CD4-positive, alpha-beta T cell treated with Interleukin-17A for 4 hours (primary cell): ENCODE measurements at regions not wholly inside any gene's neighbourhood (a gene's known extent, or its start where the extent isn't known, plus 50 kb on each side); places are given as distances from the start of the nearest gene placed in this dataset.
"Not testable (repeated sequence)": the region's sequence is repeated elsewhere in the genome, so short reads cannot be mapped to it uniquely, and the experiment has no call there.

Experiments
- DNase-seq: peaks from one replicate; pipeline ENCODE4 v3.0.0-alpha.2; 2020; ENCODE audit warnings: mixed read lengths

DNA sequence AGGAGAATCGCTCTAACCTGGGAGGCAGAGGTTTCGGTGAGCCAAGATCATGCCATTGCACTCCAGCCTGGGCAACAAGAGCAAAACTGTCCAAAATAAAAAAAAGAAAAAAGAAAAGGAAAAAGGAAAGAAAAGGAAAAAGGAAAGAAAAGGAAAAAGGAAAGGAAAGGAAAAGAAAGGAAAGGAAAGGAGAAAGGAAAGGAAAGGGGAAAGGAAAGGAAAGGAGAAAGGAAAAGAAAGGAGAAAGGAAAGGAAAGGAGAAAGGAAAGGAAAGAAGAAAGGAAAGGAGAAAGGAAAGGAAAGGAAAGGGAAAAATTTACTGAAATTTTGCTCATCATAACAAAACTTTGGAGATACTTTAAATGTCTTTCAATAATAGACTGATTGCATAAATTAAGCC lies 391.3 kb upstream of the GYPC start:
- no peak for DNase-seq

- no peak for DNase-seq
These were observed 386.0 kb upstream of the GYPC start for GRCh38 chr2:126269911-126270310.

DNA sequence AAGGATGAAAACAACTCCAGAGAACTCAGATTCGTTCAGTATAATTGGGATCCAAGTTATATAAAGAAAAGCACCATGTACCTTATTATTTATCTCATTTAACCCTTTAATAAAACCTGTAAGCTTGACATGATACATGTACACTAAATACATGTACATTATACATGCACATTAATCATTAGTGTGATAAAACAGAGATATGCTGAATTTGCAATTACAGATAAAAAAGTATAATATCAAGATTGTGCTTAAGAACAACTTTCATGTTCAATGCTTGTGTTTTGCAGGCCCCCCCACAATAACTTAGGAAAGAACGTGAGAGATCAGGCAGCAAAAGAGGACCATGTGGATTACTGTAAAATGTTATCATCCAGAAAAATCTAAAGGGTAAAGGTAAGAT lies 385.4 kb upstream of the GYPC start:
- DNase-seq: no peak

DNA sequence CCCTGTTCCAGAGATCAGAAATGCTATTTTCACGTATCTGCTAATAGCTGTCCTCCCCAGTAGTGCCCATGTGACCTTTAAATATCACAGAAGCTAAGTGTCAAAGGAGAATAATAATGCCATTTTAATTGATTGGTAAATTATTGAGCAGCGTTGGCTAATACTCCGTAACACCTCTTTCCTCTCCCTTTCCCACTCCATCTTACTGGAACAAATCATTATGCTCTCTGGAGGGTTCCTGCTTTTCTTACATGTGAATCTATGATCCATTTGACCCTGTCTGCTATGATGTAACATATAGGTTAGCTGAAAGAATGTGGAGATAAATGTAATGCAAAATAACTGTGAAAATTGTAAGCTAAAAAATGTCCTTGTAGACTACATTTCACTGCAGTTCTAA lies 383.6 kb upstream of the GYPC start:
- DNase-seq: no peak

DNA sequence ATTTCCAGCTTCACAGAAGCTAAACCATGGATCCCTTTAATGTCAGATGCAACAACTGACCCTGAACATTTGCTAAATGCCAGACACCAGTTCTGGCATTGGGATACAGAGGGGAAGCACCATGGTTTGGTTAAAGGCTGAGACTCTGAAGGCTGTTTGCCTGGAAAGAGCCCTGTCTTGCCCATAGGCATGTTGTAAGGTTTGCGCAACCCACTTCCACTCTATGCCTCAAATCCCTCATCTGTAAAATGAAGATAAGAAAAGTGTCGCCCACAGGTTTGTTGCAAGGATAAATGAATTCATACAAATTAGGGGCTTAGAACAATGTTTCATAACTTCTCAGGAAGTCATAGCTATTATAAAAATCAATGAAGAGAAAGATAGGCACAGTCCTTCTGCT lies 380.9 kb upstream of the GYPC start:
- DNase-seq: no peak

DNA sequence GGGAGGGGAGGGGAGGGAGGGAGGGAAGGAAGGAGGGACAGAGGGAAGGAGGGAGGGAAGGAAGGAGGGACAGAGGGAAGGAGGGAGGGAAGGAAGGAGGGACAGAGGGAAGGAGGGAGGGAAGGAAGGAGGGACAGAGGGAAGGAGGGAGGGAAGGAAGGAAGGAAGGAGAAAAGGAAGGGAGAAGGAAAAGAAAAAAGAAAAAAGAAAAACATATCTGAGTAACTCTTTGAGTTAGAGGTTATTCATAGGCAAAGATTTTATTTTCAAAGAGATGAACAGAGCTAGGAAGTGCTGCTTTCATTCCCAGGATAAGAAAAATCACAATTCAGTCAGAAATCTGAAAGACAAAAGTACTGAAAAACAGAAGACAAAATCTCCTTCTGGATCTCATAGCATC lies 379.7 kb upstream of the GYPC start:
- DNase-seq: not testable (repeated sequence)

GRCh38 chr2:126288362-126288761 lies 367.6 kb upstream of the GYPC start:
- DNase-seq: no peak

DNA sequence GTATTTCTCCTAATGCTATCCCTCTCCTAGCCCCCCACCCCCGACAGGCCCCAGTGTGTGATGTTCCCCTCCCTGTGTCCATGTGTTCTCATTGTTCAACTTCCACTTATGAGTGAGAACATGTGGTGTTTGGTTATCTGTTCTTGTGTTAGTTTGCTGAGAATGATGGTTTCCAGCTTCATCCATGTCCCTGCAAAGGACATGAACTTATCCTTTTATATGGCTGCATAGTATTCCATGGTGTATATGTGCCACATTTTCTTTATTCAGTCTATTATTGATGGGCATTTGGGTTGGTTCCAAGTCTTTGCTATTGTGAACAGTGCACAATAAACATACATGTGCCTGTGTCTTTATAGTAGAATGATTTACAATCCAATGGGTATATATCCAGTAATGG lies 362.0 kb upstream of the GYPC start:
- not testable (repeated sequence) for DNase-seq

DNA sequence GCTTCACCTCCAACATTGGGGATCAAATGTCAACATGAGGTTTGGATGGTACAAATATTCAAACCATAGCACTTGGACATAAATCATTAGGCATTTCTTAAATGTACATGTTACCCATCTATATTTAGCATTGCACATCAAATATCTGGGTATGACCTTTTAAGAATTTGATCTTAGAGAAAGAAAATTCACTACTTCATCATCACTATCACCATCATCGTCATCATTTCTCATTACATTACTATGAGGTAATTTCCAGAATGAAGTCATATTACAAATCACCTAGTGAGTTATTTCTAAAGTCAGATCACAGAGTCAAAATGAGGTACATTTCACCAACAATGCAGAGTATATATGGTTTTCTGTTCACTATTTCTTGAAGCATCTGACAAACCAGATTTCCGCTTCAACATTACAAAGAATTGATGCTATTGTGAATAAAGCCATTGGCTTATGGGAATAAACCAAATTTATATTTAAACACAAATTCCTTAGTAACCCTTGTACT lies 356.4 kb upstream of the GYPC start:
- no peak for DNase-seq

DNA sequence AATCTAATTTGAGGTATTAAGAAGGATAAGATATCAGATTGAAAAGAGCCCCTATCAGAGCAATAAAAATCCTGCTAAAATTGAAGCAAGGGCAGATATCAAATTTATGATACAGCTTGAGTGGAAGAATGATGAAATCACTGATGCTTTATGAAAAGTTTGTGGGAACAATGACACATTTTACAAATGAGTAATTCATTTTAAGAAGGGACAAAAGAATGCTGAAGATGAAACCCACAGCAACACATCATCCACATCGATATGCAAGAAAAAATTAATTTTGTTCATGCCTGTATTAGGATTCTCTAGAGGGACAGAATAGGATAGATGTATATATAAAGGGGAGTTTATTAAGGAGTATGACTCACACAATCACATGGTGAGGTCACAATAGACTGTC lies 355.6 kb upstream of the GYPC start:
- no peak for DNase-seq

DNA sequence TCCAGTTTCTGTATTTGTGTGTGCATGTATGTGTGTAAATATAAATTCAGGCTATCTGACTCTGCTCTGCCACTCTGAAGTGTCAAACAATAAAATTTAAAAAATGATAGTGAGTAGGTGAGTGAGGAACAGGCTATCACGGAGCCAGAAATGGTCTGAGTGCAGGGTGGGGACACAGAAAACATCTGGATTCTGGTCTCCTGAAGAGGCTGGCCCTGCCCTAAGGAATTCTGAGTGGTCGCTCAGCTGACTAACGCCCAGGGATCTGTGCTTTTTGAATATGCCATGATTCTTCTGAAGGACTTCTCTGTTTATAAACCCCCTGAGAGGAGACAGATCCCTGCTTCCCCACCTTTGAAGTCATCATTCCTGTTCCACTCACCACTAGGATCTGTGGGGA lies 353.9 kb upstream of the GYPC start:
- no peak for DNase-seq

- no peak for DNase-seq
These were observed 352.8 kb upstream of the GYPC start for GRCh38 chr2:126303113-126303512.

DNA sequence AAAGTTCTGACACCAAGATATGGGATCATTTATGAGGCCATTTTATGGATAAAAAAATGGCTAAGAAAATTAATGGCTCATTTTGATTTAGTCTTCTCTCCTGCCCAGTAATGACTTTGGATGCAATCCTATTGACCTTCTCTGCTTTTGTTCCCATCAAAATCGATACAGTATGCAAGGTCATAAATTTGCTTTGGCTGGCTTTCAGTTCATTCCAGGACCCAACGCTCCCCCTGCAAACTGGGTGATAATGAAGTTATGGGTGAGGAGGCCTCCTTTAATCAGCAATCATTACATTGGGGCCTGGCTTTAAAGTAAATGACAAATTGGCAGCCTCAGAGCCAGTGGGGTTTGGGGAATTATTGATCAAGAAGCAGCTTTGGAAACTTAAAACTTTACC lies 351.8 kb upstream of the GYPC start:
- no peak for DNase-seq

DNA sequence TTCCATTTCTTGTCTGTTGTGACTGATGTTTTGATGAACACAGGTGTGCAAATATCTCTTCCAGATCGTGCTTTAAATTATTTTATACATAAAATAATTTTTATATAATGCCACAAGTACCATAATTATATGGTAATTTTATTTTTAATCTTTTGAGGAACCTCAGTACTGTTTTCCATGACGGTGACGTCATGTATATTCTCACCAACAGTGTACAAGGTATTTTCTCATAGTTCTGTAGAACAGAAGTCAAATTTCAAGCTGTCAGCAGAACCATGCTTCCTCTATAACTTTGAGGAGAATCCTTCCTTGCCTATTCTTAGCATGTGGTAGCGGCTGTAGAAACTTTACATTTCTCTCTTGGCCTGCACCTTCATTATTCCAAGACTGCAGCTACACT lies 349.4 kb upstream of the GYPC start:
- DNase-seq: no peak

DNA sequence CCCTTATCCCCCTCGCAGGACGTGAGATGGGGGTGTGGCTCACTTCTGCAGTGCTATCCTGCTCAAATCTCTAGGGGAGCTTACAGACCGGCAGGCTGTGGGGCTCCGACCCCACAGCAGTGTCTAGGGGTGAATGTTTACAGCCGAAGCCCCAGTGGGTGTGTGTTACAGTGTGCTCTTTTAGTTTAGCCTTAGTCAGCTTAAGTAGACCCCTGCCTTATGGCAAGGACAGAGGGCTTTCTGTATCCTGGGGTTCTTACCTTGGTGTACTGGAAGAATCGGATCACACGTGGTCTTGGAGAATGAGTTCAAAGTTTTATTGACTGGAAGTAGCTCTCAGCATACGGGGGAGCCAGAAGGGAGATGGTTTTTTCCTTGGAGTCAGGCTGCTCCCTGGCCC lies 348.2 kb upstream of the GYPC start:
- no peak for DNase-seq

DNA sequence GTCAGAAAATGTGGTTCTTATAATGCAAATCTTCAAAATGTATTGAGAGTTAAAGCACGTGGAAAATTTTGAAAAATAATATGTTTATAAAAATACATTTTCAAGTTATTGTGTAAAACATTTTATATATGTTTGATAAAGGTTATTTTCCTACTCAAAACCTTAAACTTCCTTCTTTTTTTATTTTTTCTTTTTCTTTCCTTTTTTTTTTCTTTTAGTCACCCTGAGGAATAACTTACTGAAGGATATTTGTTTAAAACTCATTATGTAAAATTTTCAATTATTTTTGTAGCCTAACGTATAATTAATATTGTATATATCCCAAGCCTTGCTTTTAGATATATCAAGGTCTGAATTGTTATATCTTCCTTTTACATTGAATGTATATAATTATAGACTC lies 346.8 kb upstream of the GYPC start:
- no peak for DNase-seq

DNA sequence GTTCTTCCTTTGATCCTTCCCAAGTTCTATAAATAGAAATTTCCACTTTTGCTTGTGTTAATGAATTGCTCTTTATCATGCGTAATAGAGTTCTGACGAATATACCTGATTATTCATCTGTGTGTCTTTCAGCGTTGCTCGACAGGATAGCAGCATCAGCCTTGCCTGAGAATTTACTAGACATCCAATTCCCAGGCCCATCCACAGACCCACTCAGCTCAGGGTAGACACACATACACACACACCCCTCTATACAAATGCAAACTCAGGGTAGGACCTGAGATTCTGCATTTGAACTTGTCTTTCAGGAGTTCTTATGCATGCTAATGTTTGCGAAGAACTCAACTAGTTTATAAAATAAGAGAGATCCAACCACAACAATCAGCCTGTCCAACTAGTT lies 343.4 kb upstream of the GYPC start:
- no peak for DNase-seq

DNA sequence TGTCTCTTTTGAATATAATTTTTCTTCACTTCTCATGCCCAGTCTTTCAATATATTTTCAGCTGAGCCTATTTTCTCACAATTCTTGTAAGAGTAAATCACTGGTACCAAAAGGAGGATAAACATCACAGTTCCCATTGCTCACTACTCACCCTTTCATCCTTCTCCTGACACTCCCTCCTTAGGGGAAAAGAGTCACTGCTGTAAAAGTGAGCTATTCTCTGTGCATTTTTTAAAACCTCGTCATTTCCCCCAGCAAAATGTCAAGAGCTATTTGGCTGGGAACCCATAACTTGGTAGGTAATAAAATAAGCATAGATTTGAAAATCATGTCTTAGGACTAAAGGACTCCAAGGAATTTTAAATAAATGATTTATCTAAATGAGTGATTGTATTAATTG lies 340.1 kb upstream of the GYPC start:
- DNase-seq: no peak

- no peak for DNase-seq
These were observed 338.0 kb upstream of the GYPC start for GRCh38 chr2:126317790-126318431.

- DNase-seq: no peak
These were observed 333.6 kb upstream of the GYPC start for GRCh38 chr2:126322342-126322741.

GRCh38 chr2:126325202-126325601 lies 330.8 kb upstream of the GYPC start:
- DNase-seq: no peak

DNA sequence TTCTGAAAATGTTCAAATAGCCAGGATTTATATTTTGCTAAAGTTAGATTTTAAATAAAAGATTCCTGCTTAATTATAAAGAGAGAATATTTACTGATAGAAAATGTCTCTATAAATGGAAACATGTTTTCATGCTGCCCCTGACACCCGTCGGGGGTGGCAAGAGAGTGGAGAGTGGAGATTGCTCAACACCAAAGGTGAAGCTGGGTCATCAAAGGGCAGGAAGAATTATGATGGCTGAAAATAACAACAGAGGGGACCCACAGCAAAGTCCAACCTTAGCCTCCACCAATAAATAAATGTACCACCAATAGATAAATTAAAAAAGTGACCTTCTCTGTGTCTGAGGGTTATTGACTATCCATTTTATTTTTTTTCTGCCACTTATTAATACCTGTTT lies 326.8 kb upstream of the GYPC start:
- DNase-seq: no peak

DNA sequence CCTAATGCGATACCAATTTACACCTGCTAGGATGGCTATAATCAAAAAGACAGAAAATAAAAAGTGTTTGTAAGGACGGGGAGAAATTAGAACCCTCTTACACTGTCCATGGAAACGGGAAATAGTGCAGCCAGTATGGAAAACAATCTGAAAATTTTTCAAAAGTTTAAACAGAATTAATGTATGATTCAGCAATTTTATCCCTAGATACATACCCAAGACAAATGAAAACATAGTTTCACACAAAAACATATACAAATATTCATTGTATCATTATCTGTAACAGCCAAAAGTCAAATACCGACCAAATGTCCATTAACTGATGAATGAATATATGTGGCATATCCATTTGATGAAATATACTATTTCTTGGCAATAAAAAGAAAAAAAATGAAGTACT lies 313.5 kb upstream of the GYPC start:
- no peak for DNase-seq

DNA sequence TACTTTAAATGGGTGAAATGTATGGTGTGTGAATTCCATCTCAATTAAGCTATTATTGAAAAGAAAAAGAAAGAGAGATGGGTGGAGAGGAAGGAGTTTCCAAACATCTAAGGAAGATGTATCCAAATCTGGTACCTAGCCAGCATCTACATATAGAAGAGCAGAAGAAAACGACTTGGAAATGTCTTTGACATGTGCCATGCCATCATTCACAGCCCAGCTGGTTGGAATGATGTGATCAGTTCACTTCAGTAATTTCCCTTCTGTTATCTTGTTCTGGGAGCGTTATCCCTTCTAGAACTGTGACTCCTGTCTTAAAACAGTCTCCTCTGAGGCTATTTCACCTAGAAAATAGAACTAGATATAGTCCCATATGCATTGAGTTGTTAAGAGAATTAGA lies 312.8 kb upstream of the GYPC start:
- DNase-seq: no peak

DNA sequence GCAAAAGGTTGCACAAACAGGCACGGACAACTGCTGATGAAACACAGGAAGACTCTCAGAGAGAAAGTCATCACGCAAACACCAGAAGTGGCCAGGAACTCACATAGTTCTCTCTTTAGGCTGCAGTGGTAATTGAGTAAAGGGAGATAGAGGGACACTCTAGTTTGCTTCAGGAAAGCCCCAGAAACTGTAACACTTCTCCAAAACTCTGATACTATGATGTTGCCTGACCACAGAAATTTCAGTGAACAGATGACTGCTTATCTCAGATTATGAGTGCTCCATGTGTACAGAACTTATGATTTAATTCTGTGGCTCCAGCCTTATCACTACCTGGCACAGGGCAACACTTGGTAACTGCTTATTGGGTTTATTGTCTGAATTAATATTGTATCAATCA lies 311.5 kb upstream of the GYPC start:
- DNase-seq: no peak

DNA sequence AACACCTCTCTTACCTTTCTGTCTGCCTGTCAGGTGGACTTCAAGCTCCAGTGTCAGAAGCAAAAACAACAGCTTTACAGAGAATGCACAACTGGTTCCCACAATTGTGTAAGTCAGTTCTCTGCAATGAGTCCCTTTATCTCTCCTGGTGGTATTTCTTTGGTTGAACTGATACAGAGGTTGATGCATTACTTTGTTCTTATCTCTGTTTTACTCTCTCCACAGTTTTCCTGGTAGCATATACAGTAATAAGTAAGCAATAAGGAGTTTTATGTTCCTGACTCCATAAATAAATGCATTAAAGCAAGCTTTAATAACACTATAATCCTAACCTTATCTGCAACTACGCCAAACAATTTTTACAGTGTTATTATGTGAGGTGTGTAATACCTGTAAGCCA lies 310.3 kb upstream of the GYPC start:
- no peak for DNase-seq
